ENCODE measurements at regions not wholly inside any gene's neighbourhood (a gene's known extent, or its start where the extent isn't known, plus 50 kb on each side); places are given as distances from the start of the nearest gene placed in this dataset.

GRCh38 chr19:29429021-29429420 is 96.8 kb upstream of the VSTM2B start:
- no peak for DNase-seq (ENCODE audit: low spot score)

- no peak for DNase-seq (ENCODE audit: low spot score)
These were observed 96.2 kb upstream of the VSTM2B start for GRCh38 chr19:29429581-29429980.

- no peak for DNase-seq (ENCODE audit: low spot score)
These were observed 94.5 kb upstream of the VSTM2B start for GRCh38 chr19:29431332-29431731.

GRCh38 chr19:29432677-29433076 is 93.1 kb upstream of the VSTM2B start:
- no peak for DNase-seq (ENCODE audit: low spot score)

- DNase-seq (ENCODE audit: low spot score): no peak
These were observed 89.1 kb upstream of the VSTM2B start for GRCh38 chr19:29436591-29437103.

DNA sequence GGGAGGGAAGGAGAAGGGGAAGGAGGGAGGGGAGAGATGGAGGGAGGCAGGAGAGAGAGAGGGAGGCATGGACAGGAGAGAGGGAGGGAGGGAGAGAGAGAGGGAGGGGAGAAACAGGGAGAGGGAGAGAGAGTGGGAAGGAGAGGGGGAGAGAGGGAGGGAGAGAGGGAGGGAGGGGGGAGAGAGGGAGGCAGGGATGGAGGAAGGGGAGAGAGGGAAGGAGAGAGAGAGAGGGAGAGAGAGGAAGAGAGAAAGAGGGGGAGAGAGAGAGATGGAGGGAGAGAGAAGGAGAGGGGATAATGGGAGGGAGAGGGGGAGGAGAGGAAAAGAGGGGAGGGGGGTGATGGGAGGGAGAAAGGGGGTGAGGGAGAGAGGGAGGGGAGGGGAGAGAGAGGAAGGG is 86.8 kb upstream of the VSTM2B start:
- DNase-seq (ENCODE audit: low spot score): no peak

- DNase-seq (ENCODE audit: low spot score): no peak
These were observed 85.9 kb upstream of the VSTM2B start for GRCh38 chr19:29439688-29440550.

DNA sequence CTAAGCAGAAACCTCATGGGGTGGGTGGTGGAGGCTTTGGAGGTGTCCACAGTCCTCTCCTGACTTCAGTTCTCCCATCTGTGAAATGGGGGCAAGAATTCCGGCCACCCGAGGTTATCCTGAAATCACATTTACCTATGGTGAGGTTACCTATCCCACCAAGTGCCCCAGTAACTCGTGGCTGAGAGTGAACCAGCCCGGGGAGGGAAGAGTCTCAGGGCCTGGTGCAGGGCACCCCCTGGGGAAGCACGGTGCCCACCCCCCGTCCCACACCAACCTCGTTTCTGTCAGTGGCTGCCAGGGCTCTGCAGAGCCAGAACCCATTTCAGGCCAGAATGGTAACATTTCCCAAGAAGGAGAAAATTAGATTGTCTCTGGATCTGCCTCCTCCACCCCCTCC is 83.7 kb upstream of the VSTM2B start:
- DNase-seq (ENCODE audit: low spot score): no peak

DNA sequence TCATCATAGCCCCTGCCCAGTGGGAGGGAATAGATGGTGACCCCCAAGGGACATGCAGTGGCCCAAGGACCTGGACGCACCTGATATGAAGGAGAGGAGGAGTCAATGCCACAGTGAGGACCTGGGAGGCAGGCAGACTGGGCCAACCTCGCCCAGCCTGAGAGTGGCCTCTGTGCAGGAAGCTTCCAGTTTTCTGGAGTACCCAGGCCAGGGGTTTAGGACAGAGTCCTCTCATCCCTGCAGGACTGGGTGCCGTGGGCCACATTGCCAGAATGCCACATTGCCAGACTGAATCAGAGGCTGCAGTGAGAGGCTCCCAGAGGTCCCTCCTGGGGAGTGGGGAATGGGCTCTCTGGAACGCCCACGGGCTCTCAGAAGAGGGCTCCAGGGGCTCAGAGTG is 82.9 kb upstream of the VSTM2B start:
- DNase-seq (ENCODE audit: low spot score): no peak

DNA sequence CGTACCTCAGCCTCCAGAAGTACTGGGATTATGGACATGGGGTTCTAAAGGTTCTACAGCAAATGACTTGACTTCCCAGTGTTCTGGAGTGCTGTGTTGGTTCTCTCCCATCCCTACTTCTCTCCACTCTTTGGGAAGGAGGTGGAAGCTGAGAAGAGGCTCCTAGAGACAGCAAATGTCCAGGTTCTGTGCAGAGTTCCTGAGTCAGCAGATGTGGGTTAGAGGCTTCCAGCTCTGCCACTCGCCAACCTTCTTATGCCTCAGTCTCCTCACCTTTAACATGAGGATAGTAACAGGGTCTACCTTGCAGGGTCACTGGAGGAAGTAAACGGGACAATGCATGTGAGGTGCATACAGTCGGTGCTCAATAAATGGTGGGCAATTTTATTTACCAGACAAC is 80.5 kb upstream of the VSTM2B start:
- DNase-seq (ENCODE audit: low spot score): no peak

DNA sequence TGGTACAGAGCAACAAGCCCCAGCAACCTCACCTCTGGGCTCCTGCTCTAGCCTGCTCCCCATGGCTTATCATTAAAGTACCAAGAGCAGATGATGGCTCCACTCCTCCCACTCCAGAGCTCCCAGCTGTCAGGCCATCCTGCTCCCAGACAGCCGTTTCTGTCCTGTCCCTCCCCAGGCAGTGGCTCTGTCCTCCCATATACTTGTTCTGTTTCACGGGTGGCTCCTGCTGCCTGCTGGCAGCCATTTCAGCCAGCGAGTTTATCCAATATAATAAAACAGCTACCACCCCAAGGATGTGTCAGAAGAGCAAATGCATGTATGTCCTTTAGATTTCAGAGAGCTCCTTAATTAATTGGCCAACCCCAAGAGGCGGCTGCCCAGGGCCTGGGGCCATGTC is 79.4 kb upstream of the VSTM2B start:
- no peak for DNase-seq (ENCODE audit: low spot score)

- DNase-seq (ENCODE audit: low spot score): no peak
These were observed 77.7 kb upstream of the VSTM2B start for GRCh38 chr19:29448046-29448445.

DNA sequence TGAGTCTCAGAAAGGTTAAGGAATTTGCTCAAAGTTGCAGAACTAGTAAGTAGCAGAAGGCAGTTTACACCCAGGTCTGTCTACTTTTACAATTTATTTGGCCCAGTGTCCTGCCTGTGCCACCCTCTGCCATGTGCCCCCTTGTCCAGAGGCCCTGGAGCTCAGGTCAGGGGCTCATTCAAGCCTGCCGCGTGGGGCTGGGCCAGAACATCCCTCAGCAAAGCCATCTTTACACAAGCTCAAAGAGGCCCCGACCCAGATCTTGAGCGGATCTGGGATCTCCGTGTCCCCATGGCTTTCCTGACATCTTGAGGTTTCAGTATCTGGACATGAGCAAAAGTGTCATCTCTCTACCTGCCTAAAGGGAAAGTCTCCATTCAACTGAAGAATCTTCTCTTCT is 76.4 kb upstream of the VSTM2B start:
- DNase-seq (ENCODE audit: low spot score): no peak

GRCh38 chr19:29450306-29450705 is 75.5 kb upstream of the VSTM2B start:
- no peak for DNase-seq (ENCODE audit: low spot score)

GRCh38 chr19:29450812-29451211 is 75.0 kb upstream of the VSTM2B start:
- DNase-seq (ENCODE audit: low spot score): no peak

DNA sequence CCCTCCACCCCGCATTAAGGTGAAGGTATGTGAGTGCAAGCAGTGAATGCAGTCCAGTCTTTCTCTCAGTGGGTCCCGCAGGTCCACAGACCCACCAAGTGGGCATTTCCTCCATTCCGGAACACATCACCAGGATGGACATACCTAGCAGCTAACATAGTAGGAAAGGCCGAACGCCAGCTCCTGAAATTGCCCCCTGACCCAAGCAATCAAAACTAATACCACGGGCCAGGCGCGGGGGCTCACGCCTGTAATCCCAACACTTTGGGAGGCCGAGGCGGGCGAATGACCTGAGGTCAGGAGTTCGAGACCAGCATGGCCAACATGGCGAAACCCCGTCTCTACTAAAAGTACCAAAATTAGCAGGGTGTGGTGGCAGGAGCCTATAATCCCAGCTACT is 71.7 kb upstream of the VSTM2B start:
- no peak for DNase-seq (ENCODE audit: low spot score)

DNA sequence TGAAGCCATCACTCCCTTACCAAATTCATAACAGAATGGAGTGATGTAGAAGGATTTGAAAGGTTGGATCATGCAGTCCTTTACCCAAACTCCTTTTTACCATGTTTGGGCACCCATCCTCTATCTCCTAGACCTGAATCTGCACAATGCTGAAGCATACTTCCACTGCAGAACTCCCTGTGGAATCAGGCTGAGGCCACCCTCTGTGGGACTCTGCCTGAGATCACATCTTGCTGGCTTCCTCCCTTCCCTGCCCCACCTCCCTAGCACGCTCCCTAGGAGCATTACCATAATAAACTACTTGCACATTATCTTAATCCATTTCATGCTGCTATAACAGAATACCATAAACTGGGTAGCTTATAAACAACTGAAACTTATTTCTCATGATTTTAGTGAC is 68.4 kb upstream of the VSTM2B start:
- no peak for DNase-seq (ENCODE audit: low spot score)

- DNase-seq (ENCODE audit: low spot score): peak; percentile 66
These were observed 57.9 kb upstream of the VSTM2B start for GRCh38 chr19:29467824-29468401.

- DNase-seq (ENCODE audit: low spot score): no peak
These were observed 50.3 kb upstream of the VSTM2B start for GRCh38 chr19:29475469-29475868.
